Adrenal gland (tissue), 5 donors: ENCODE measurements at regions not wholly inside any gene's neighbourhood (a gene's known extent, or its start where the extent isn't known, plus 50 kb on each side); places are given as distances from the start of the nearest gene placed in this dataset.

Experiments
- POLR2A ChIP-seq, 2 donors: fragments of 450-650 bp; IDR thresholded peaks; one replicate each; pipeline ENCODE4 v1.6.1; 2017; ENCODE audit warnings: antibody characterized with exemption in 2 of 2, mild to moderate bottlenecking in 2 of 2, moderate library complexity in 1 of 2
- TF ChIP-seq, protein P1 (sequence below), 6 experiments: fragments of 450-650 bp in 4 of 6; fragments of 200-600 bp in 2 of 6; sonication (generic) in 1 of 6; IDR thresholded peaks; 1 replicate in 5 of 6; 2 replicates in 1 of 6; pipeline versions ENCODE4 v1.5.1 to v1.8.0; 2016 to 2021; ENCODE audit warnings: antibody characterized with exemption in 6 of 6, mild to moderate bottlenecking in 2 of 6, moderate library complexity in 1 of 6
- donor health status: DM: no; HTN: no; CAD: no.

DNA sequence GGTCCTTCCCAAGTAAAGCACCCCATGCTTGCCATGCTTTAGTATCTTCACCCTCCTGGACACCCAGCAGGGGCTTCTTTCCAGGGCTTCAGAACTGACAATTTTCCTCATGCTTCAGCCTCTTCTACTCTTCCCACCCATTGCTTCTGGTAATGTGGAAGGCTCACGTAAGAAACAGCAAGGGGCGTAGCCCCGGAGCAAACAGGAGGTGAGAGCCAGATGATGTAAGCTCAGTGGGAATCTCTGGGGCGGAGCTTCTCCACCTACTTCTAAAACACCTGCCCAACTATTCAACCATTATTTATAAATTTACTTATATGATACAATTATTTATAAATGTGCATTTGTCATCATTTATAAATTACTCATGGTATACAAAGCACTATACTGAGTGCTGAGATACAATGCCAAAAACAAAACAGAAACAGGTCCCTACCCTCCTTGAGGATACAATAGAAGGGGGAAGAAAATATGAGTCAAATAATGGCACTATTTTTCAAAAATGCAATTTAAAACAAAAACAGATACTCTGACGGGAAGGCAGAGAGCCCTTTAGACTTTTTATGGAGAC is 140.1 kb upstream of the CAMK1G start:
- TF ChIP-seq, protein P1, sequence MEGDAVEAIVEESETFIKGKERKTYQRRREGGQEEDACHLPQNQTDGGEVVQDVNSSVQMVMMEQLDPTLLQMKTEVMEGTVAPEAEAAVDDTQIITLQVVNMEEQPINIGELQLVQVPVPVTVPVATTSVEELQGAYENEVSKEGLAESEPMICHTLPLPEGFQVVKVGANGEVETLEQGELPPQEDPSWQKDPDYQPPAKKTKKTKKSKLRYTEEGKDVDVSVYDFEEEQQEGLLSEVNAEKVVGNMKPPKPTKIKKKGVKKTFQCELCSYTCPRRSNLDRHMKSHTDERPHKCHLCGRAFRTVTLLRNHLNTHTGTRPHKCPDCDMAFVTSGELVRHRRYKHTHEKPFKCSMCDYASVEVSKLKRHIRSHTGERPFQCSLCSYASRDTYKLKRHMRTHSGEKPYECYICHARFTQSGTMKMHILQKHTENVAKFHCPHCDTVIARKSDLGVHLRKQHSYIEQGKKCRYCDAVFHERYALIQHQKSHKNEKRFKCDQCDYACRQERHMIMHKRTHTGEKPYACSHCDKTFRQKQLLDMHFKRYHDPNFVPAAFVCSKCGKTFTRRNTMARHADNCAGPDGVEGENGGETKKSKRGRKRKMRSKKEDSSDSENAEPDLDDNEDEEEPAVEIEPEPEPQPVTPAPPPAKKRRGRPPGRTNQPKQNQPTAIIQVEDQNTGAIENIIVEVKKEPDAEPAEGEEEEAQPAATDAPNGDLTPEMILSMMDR (IDR thresholded peaks at IDR 0.05): no peak
- no peak for TF ChIP-seq POLR2A (IDR thresholded peaks at IDR 0.05)
